H9 (cell line): ENCODE measurements at regions not wholly inside any gene's neighbourhood (a gene's known extent, or its start where the extent isn't known, plus 50 kb on each side); places are given as distances from the start of the nearest gene placed in this dataset.

Experiments
- DNase-seq: peaks from one replicate; pipeline ENCODE4 v3.0.0-alpha.2; 2017
- H2AFZ ChIP-seq: one replicate; pipeline ENCODE4 v1.6.1; 2013; ENCODE audit warnings: mild to moderate bottlenecking, low read length, control low read depth, moderate library complexity
- H2AK5ac ChIP-seq: 2 replicates; pipeline ENCODE4 v1.6.1; 2013; ENCODE audit warnings: low read length, control low read depth, mixed read lengths; ENCODE audit not compliant: insufficient read length
- H2BK120ac ChIP-seq: one replicate; pipeline ENCODE4 v1.6.1; 2013; ENCODE audit warnings: low read depth, mild to moderate bottlenecking, low read length, control low read depth, inconsistent platforms; ENCODE audit not compliant: poor library complexity, severe bottlenecking
- H2BK12ac ChIP-seq: 2 replicates; pipeline ENCODE4 v1.6.1; 2013; ENCODE audit warnings: low read length, control low read depth, mixed read lengths, low read depth; ENCODE audit not compliant: insufficient read length
- H2BK15ac ChIP-seq: 2 replicates; pipeline ENCODE4 v1.6.1; 2013; ENCODE audit warnings: low read depth, low read length, control low read depth
- H2BK20ac ChIP-seq: one replicate; pipeline ENCODE4 v1.6.1; 2013; ENCODE audit warnings: low read depth, mild to moderate bottlenecking, low read length, control low read depth, inconsistent platforms; ENCODE audit not compliant: poor library complexity, severe bottlenecking
- H2BK5ac ChIP-seq: 2 replicates; pipeline ENCODE4 v1.6.1; 2013; ENCODE audit warnings: low read length, control low read depth, mixed read lengths; ENCODE audit not compliant: insufficient read length
- H3K14ac ChIP-seq: 2 replicates; pipeline ENCODE4 v1.6.1; 2013; ENCODE audit warnings: low read length, control low read depth; ENCODE audit not compliant: insufficient read depth
- H3K18ac ChIP-seq: 2 replicates; pipeline ENCODE4 v1.6.1; 2013; ENCODE audit warnings: low read depth, mild to moderate bottlenecking, mixed read lengths, low read length, control low read depth; ENCODE audit not compliant: insufficient read length
- H3K23ac ChIP-seq: 2 replicates; pipeline ENCODE4 v1.6.1; 2013; ENCODE audit warnings: low read length, control low read depth, mixed read lengths, low read depth; ENCODE audit not compliant: insufficient read length
- H3K23me2 ChIP-seq: 2 replicates; pipeline ENCODE4 v1.6.1; 2013; ENCODE audit warnings: low read depth, mild to moderate bottlenecking, mixed read lengths, low read length, control low read depth; ENCODE audit not compliant: insufficient read length, poor library complexity, severe bottlenecking
- H3K27ac ChIP-seq: 2 replicates; pipeline ENCODE4 v1.5.1; 2013; ENCODE audit warnings: low read length, control low read depth, mixed read lengths, low read depth; ENCODE audit not compliant: insufficient read length
- H3K27me3 ChIP-seq: 2 replicates; pipeline ENCODE4 v1.6.1; 2013; ENCODE audit warnings: low read length, control low read depth, inconsistent platforms; ENCODE audit not compliant: insufficient read depth
- H3K4ac ChIP-seq: 2 replicates; pipeline ENCODE4 v1.6.1; 2013; ENCODE audit warnings: low read depth, mild to moderate bottlenecking, control low read depth, inconsistent platforms, low read length, moderate library complexity
- H3K4me1 ChIP-seq: 2 replicates; pipeline ENCODE4 v1.6.1; 2013; ENCODE audit warnings: low read length, control low read depth, inconsistent platforms; ENCODE audit not compliant: insufficient read depth
- H3K4me2 ChIP-seq: 2 replicates; pipeline ENCODE4 v1.6.1; 2013; ENCODE audit warnings: low read length, control low read depth, mixed read lengths; ENCODE audit not compliant: insufficient read length, insufficient read depth
- H3K56ac ChIP-seq: 2 replicates; pipeline ENCODE4 v1.6.1; 2013; ENCODE audit warnings: low read depth, mild to moderate bottlenecking, mixed read lengths, low read length, control low read depth; ENCODE audit not compliant: insufficient read length
- H3K79me1 ChIP-seq: 2 replicates; pipeline ENCODE4 v1.6.1; 2013; ENCODE audit warnings: low read depth, mild to moderate bottlenecking, moderate library complexity, low read length, control low read depth, inconsistent platforms; ENCODE audit not compliant: insufficient read depth, poor library complexity, severe bottlenecking
- H3K79me2 ChIP-seq: 2 replicates; pipeline ENCODE4 v1.6.1; 2013; ENCODE audit warnings: low read length, control low read depth, inconsistent platforms; ENCODE audit not compliant: insufficient read depth
- H3K9ac ChIP-seq: 2 replicates; pipeline ENCODE4 v1.6.1; 2013; ENCODE audit warnings: low read length, control low read depth, mixed read lengths; ENCODE audit not compliant: insufficient read length; ENCODE audit errors: extremely low read depth
- H3K9me3 ChIP-seq: one replicate; pipeline ENCODE4 v1.6.1; 2013; ENCODE audit warnings: low read depth, low read length, inconsistent platforms; ENCODE audit not compliant: control insufficient read depth
- H3T11ph ChIP-seq: one replicate; pipeline ENCODE4 v1.6.1; 2013; ENCODE audit warnings: mild to moderate bottlenecking, low read length, control low read depth, inconsistent platforms
- H4K20me1 ChIP-seq: one replicate; pipeline ENCODE4 v1.6.1; 2013; ENCODE audit not compliant: control insufficient read depth, insufficient read length, insufficient read depth
- H4K5ac ChIP-seq: 2 replicates; pipeline ENCODE4 v1.6.1; 2013; ENCODE audit warnings: low read depth, mild to moderate bottlenecking, mixed read lengths, low read length, control low read depth; ENCODE audit not compliant: insufficient read length
- H4K8ac ChIP-seq: replicated peaks from 2 replicates; pipeline ENCODE4 v1.6.1; 2013; ENCODE audit warnings: low read length, control low read depth, mixed read lengths, low read depth; ENCODE audit not compliant: insufficient read length
- H4K91ac ChIP-seq: 2 replicates; pipeline ENCODE4 v1.6.1; 2013; ENCODE audit warnings: low read depth, mild to moderate bottlenecking, moderate library complexity, mixed read lengths, low read length, control low read depth; ENCODE audit not compliant: insufficient read length
- H3K27ac Mint-ChIP-seq, 3 experiments: 2 replicates in 2 of 3; 3 replicates in 1 of 3; pipeline ENCODE4 v1.8.0; 2020 to 2021; ENCODE audit warnings: mixed read lengths in 3 of 3, mild to moderate bottlenecking in 1 of 3, moderate library complexity in 1 of 3
- H3K27me3 Mint-ChIP-seq: 2 replicates; pipeline ENCODE4 v1.8.0; 2021; ENCODE audit warnings: low read depth, mild to moderate bottlenecking, moderate library complexity, mixed read lengths
- H3K36me3 Mint-ChIP-seq, 3 experiments: 2 replicates in 2 of 3; 3 replicates in 1 of 3; pipeline ENCODE4 v1.8.0; 2020 to 2021; ENCODE audit warnings: low read depth in 3 of 3, mixed read lengths in 3 of 3; ENCODE audit not compliant: insufficient read depth in 1 of 3
- H3K4me1 Mint-ChIP-seq, 2 experiments: 2 replicates each; pipeline ENCODE4 v1.8.0; 2020; ENCODE audit warnings: mixed read lengths in 2 of 2
- H3K4me3 Mint-ChIP-seq, 2 experiments: 2 replicates in 1 of 2; 3 replicates in 1 of 2; pipeline ENCODE4 v1.8.0; 2020 to 2021; ENCODE audit warnings: mild to moderate bottlenecking in 2 of 2, mixed read lengths in 2 of 2, moderate library complexity in 1 of 2
- H3K9me3 Mint-ChIP-seq, 2 experiments: 2 replicates in 1 of 2; 3 replicates in 1 of 2; pipeline ENCODE4 v1.8.0; 2020; ENCODE audit warnings: mild to moderate bottlenecking in 2 of 2, mixed read lengths in 2 of 2, moderate library complexity in 1 of 2
- WGBS: extraction: QIAGEN DNeasy Blood & Tissue Kit; methylation state at CpG from one replicate; pipeline ENCODE4 v1.1.7; 2013; ENCODE audit warnings: missing lambda C conversion rate, low lambda C conversion rate, mixed read lengths; ENCODE audit not compliant: insufficient read length; ENCODE audit errors: extremely low coverage; 5-methylcytosine and 5-hydroxymethylcytosine counted together
- TF ChIP-seq, protein P1 (sequence below): fragments of 200-600 bp; sonication (generic); conservative IDR thresholded peaks from 3 replicates; pipeline ENCODE4 v1.8.0; 2021; ENCODE audit warnings: antibody characterized with exemption, mild to moderate bottlenecking

DNA sequence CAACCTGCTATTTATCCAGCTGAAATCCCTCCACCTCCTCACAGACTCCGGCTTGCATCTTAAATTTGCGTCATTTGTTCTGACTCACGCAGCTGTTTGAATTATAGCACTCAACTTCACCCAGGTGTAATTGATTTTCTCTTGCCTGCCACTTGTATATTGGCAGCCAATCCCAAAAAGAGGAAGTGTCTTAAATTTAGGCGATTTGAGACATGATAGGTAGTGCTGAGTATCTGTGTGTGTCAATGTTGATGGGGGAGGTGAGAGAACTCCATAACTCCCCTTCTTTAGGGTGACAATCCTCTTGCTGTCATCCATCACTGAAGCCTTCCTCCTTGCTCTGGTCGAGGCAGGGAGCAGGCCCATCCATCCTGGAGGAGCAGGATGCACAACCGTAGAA, 77.2 kb upstream of the TPRG1 start:
- H3K79me1 ChIP-seq, result no peaks in the 10 kb centered on the region
- no peaks in the 10 kb centered on the region for H4K20me1 ChIP-seq
- no peaks in the 10 kb centered on the region for H3K23me2 ChIP-seq
- no peak overlapping the region for H4K8ac ChIP-seq
- Mint-ChIP-seq H3K4me3 (no peak overlapping the region), H3K27me3 (no peaks in the 10 kb centered on the region), H3K36me3 (no peaks in the 10 kb centered on the region), H3K27ac (no peak overlapping the region), H3K4me1 (no peaks in the 10 kb centered on the region), H3K9me3 (no peaks in the 10 kb centered on the region)
- H3K4me2 ChIP-seq, result no peak overlapping the region
- no peaks in the 10 kb centered on the region for H3K79me2 ChIP-seq
- no CpG with 5 or more reads among the region's 6 CpGs for WGBS
- no peak overlapping the region for H3T11ph ChIP-seq
- H3K9ac ChIP-seq, result no peak overlapping the region
- H3K27me3 ChIP-seq, result no peaks in the 10 kb centered on the region
- no peak overlapping the region for H3K18ac ChIP-seq
- no peak overlapping the region for H4K5ac ChIP-seq
- no peak overlapping the region for H3K23ac ChIP-seq
- TF ChIP-seq, protein P1, sequence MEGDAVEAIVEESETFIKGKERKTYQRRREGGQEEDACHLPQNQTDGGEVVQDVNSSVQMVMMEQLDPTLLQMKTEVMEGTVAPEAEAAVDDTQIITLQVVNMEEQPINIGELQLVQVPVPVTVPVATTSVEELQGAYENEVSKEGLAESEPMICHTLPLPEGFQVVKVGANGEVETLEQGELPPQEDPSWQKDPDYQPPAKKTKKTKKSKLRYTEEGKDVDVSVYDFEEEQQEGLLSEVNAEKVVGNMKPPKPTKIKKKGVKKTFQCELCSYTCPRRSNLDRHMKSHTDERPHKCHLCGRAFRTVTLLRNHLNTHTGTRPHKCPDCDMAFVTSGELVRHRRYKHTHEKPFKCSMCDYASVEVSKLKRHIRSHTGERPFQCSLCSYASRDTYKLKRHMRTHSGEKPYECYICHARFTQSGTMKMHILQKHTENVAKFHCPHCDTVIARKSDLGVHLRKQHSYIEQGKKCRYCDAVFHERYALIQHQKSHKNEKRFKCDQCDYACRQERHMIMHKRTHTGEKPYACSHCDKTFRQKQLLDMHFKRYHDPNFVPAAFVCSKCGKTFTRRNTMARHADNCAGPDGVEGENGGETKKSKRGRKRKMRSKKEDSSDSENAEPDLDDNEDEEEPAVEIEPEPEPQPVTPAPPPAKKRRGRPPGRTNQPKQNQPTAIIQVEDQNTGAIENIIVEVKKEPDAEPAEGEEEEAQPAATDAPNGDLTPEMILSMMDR, result no peak
- no peak overlapping the region for H4K91ac ChIP-seq
- H2BK15ac ChIP-seq, result no peak overlapping the region
- no peak overlapping the region for H2AK5ac ChIP-seq
- H2BK20ac ChIP-seq, result no peak overlapping the region
- H3K4ac ChIP-seq, result no peak overlapping the region
- H3K9me3 ChIP-seq, result no peaks in the 10 kb centered on the region
- no peak overlapping the region for H3K14ac ChIP-seq
- DNase-seq, result no peak
- H2BK5ac ChIP-seq, result no peak overlapping the region
- no peak overlapping the region for H2AFZ ChIP-seq
- no peak overlapping the region for H2BK12ac ChIP-seq
- H3K56ac ChIP-seq, result no peak overlapping the region
- no peak overlapping the region for H2BK120ac ChIP-seq
- no peaks in the 10 kb centered on the region for H3K4me1 ChIP-seq
- no peak overlapping the region for H3K27ac ChIP-seq
